Fibroblast of skin of right quadriceps (primary cell): ENCODE measurements at regions not wholly inside any gene's neighbourhood (a gene's known extent, or its start where the extent isn't known, plus 50 kb on each side); places are given as distances from the start of the nearest gene placed in this dataset.
"Not testable (repeated sequence)": the region's sequence is repeated elsewhere in the genome, so short reads cannot be mapped to it uniquely, and the experiment has no call there.

Experiments
- DNase-seq: peaks from one replicate; pipeline ENCODE4 v3.0.0-alpha.2; 2013

DNA sequence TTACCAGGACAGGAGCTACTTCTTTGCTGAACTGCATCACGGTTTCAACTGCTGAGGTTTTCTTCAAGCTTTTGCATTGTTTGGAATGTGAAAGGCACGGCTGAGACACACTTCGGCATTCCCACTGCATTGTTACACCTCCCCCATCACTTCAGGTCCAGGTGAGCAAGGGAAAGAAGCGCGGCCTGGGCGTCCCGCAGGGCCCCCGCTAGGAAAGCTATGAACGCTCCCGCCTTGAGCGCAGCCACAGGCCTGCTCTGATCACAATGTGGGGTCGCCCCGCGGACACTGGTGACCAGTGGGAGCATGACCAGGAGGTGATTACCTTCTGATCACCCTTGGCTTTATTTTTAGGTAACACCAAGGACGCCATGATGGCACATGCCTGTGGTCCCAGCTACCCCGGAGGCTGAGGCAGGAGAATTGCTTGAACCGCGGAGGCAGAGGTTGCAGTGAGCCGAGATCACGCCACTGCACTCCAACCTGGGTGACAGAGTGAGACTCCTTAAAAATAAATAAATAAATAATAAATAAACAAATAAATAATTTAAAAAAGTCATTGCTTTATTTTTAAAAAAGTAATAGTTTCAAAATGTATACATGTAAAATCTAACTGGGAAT is 82.2 kb upstream of the ANTXRL start:
- not testable (repeated sequence) for DNase-seq

DNA sequence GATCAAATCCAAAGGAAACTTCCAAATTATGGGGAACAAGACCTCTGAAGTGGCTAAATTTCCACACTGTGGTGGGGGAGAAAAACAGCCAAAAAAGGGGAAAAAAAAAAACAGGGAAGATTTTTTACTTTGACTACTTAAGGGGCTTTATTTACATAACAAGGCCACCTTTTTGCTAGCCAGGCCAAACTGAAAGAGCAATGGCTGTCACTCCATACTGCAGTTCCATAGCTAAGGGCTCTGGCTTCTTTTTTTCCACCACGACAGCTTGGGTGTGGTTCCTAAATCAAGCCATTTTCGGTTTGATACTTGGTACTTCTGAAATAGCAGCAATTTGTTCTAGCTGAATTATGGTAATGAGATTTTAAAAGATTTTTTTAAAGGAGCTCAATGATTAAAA is 76.4 kb upstream of the ANTXRL start:
- not testable (repeated sequence) for DNase-seq

DNA sequence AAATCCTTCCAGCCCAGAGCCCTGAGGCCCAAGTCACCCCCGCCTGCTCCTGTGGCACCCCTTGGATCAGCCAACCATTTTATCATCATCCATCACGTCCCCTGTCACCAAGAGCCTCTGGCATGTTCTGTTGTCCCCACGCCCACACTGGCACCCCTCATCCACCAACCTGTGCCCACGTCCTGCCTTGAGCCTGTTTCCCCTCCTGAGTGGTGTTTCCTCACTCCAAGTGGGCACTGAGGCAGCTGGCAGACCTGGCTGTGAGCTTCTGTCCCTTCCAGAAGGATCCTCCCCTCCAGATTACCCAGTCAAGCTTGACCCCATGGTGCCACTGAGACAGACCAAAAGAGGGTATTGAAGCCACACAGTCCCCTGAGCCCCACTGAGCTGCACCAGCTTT is 71.4 kb upstream of the ANTXRL start:
- DNase-seq: no peak

DNA sequence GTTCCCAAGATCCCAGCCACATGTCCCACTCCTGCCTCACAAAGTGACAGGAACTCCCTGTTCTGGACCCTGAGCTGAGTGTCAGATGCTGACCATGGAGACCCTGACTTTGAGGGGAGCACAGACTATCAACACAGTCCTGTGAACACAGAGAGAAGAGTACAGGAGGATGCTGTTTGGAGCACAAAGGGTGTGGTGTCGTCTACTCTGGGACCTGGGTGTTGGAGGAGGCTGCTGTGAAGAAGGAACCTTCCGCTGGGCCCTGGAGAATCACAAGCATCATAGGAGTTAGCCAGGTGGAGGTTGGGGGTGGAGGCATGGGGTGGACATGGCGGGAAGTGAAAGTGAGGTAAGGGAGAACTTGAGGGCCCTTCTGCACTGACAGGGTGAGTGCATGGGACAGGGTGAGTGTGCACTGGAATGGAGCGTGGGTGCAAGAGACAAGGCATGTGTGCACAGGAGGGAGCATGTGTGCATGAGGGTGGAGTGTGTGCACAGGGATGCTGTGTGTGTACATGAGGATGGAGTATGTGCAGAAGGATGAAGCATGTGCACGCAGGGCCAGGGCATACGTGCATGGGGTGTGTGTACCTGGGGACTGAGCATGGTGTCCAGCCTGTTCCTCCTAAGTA is 70.7 kb upstream of the ANTXRL start:
- no peak for DNase-seq

DNA sequence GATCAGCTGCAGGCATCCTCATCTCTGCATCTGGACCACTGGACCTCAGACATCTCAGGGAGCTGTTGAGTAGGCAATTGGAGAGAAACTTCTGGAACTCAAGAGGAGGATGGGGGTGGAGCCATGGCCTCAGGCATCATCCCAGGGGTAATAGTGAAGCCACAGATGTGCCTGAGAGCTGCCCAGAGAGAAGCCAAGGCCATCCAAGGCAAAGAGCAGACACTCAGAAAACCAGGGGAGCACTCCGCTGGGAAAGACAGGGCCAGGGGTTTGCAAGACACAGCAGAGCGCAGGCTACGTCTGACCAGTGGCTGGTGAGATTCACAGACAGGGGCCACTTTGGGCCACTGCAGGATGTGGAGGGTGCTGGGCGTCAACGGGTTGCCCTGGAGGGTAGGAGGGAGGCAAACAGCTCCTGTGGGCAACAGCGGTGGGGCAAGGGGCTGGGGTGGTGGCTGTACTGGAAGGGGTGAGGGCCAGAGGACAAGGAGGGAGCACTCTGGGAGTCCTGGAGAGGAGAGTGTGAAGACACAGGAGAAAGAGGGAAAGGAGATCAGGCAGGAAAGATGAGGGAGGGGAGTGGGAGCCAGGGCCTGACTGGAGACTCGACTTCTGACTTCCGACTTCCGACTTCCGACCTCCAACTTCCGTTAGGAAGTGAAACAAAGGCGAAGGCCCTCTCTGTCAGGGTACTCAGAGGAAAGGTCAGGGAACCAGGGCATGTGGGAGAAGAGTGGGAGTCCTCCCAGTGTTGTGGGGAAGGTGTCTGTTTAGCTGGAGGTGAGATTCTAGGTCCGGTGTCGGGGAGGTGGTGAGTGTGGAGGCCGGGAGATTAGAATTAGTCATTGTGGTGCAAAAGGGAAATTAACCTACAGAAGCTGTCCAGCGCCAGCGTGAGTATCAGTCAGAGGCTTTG is 69.7 kb upstream of the ANTXRL start:
- no peak for DNase-seq

DNA sequence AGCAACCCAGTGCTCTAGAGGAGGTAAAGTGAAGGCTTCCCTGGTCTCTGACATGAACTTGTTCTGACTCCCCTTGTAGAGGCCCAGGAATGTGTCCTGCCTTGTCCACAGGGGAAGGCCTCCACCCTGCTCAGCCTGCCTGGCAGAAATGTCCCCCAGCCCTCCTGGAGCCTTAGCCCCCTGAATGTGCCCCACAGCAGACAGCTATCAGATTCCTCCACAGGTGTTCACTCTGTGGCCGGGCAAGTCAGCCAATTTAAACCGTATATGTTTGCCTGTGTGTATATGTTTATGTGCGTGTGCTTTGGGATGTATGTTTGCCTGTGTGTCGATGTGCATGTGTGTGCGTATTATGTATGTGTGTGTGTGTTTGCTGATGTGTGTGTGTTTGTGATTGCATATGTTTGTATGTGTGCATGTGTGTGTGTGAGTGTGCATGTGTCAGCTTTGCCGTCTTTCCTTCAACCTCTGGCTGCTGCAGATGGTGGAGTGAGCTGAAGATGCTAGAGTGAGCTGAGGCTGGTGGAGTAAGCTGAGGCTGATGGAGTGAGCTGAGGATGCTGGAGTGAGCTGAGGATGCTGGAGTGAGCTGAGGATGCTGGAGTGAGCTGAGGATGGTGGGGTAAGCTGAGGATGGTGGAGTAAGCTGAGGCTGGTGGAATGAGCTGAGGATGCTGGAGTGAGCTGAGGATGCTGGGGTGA is 68.9 kb upstream of the ANTXRL start:
- DNase-seq: no peak

DNA sequence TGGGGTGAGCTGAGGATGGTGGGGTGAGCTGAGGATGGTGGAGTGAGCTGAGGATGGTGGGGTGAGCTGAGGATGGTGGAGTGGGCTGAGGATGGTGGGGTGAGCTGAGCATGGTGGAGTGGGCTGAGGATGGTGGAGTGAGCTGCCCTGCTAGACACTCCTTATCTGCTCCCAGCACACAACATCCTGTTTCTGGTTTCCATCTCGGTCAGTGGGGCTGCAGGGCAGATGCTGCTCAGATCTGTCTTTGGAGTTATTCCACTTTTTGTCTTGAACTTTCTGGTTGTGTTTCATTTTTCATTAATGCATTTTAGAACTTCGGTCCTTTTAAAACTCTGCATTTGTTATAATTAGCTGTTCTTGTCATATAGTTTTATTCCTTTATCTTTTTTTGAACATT is 67.9 kb upstream of the ANTXRL start:
- no peak for DNase-seq

DNA sequence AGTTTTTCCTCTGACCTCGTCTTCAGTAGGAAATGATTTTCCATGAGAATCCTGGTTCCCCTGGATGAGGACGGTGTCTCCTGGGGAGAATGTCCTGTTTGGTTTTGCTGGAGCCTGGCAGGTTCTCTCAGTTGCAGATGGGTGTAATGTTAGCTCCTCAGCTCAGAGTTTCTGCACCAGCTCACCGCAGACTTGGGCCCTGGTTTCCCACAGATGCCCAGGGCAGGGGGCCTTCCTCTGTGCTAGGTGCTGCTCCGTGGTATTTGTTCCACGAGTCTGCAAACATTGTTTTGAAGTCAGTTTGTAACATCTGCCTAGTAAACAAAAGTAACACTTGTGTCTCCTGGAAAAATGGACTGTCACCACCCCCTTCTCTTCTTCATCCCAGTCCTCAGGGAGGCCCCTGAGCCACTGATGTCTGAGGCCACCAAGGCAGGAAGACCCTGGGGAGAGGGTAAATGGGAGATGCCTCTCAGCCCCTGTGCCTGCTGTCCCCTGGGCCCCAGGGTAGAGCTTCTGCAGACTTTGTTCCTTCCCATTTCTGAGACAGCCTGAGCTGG is 67.3 kb upstream of the ANTXRL start:
- DNase-seq: not testable (repeated sequence)

DNA sequence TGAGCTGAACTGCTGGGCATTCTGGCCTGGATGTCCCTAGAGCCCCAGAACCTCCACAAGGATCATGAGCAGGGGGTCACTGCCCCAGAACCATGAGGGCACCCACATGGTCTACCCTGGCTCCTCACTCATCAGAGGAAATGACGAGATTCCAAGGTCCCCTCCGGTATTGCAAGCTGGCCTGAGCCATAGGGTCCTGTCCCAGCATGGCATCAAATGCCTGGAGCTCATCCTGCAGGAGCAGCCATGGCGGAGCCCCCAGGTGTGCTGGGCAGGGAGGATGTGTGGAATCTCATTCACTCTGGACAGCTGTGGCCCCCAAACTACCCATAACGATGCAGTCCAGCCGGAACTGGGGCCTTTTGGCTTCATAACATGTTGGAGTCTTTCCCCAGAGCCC is 66.6 kb upstream of the ANTXRL start:
- DNase-seq: no peak

DNA sequence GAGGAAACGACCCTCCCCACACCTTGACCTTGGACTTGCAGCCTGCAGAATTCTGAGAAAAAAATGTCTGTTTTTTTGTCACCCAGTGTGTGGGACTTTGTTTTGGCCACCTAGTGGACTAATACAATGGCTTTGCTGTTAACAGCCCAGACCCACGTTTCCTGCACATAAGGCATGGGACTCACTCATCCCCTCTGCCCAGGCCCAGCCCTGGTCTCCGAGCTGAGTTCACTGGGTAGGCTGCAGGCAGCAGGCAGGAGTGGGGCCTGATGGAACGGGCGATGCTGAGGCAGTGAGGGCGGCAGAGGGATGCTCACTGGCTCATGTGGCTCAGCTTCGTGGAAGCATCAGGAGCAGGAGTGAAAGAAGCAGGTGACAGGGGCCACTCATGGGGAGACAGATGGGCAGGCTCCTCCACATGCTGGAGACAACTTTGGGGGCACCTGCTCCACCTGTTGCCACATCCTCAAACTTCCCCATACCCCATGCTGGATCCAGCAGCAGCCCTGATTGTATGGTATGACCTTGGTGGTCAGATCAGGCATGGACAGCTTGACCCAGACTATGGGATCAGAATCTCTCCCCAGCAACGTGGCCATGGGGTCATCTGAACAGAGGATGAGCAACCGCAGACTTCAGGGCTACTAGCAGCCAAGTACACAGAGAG is 65.8 kb upstream of the ANTXRL start:
- no peak for DNase-seq

DNA sequence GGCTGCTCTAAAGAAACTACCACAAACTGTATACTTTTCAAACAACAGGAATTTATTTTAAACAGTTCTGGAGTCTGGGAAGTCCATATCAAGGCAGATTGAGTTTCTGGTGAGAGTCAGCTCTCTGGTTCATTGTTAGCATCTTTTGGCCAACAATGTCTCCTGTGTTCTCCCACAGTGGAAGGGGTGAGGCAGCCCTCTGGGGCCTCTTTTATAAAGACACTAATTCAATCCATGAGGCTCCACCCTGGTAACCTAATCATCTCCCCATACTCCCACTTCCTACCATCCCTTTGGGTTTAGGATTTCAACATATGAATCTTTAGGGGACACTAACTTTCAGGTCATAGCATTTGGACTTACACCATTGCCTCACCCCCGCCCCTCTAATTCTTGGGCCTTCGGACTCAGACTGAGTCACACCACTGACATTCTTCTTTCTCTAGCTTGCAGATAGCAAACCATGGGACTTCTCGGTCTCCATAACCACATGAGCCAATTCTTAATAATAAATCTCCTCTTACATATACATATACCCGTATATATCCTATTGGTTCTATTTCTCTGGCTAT is 64.3 kb upstream of the ANTXRL start:
- DNase-seq: no peak

DNA sequence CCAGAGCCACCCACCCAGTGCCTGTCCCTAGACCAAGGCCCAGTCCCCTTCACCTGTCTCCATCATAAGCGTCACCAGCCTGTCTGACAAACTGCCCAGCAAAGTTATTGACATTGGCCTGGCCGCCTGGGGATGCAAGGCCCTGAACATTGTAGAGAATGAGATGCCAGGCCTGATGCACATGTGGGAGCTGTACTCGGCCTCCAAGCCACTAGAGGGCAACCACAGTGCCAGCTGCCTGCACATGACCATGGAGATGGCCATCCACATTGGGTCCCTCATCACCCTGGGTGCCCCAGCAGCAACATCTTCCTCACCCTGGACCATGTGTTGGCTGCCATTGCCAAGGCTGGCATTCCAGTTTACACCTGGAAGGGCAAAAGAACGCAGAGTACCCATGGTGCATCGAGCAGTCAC is 63.7 kb upstream of the ANTXRL start:
- DNase-seq: no peak

DNA sequence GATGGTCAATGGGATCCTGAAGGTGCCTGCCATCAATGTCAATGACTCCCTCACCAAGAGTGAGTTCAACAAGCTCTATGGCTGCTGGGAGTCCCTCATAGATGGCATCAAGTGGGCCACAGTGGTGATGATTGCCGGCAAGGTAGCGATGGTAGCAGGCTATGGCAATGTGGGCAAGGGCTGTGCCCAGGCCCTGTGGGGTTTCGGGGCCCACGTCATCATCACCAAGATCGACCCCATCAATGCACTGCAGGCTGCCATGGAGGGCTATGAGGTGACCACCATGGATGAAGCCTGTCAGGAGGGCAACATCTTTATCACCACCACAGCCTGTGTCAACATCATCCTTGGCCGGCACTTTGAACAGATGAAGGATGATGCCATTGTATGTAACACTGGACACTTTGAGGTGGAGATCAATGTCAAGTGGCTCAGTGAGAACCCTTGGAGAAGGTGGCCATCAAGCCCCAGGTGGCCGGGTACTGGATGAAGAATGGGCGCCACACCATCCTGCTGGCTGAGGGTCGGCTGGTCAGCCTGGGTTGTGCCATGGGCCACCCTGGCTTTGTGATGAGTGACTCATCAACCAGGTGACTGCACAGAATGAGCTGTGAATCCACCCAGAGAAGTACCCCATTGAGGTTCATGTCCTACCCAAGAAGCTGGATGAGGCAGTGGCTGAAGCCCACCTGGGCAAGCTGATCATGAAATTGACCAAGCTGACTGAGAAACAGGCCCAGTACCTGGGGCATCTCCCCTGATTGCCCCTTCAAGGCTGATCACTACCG is 63.0 kb upstream of the ANTXRL start:
- DNase-seq: no peak

DNA sequence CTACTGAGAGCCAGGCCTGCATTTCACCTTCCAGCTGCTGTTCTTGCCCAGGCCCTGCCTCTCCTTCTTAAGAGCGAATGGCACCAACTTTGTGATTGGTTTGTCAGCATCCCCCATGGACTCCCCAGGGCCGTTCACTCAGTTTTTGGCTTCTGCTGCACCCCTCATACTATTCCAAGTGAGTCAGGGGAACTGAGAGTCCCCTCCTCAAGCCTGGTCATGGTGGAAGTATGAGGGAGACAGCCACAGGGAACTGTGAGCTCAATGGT is 62.4 kb upstream of the ANTXRL start:
- DNase-seq: no peak

DNA sequence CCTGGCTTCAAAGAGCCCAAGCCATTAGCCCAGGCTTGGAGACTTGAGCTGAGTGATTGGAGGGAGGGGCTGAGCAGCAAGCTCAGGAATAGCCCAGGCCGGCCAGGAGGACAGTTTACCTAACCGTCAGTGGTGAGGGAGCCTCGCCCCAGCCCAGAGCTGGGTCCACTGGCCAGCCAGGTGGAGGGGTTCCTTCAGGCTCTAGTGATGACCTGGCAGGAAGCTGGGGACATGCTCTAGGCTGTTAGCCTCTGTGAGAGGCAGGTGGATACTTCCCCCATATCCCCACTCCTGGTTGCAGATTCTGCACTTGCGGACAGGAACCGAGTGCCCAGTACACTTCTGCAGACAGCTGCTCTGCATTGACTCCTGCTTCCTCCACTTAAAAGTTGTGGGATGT is 61.2 kb upstream of the ANTXRL start:
- DNase-seq: no peak

DNA sequence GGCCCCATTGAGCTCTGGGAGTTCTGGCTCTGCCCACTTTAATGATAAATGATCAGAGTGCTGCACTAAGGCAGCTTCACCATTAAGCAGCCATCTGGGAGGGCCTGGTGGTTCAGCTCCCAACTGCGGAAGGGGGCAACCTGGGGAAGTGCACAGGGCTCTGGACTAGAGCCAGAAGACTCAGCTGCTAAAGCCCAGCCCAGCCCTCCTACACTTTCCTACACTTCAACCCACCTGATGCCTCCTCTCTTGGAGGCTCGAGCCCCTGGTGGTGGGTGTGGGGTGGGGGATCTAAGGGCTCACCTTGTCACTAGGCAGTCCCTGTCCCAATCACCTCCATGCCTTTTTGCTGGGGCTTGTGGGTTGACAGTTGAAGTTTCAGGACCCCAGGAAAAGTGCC is 60.6 kb upstream of the ANTXRL start:
- DNase-seq: no peak

DNA sequence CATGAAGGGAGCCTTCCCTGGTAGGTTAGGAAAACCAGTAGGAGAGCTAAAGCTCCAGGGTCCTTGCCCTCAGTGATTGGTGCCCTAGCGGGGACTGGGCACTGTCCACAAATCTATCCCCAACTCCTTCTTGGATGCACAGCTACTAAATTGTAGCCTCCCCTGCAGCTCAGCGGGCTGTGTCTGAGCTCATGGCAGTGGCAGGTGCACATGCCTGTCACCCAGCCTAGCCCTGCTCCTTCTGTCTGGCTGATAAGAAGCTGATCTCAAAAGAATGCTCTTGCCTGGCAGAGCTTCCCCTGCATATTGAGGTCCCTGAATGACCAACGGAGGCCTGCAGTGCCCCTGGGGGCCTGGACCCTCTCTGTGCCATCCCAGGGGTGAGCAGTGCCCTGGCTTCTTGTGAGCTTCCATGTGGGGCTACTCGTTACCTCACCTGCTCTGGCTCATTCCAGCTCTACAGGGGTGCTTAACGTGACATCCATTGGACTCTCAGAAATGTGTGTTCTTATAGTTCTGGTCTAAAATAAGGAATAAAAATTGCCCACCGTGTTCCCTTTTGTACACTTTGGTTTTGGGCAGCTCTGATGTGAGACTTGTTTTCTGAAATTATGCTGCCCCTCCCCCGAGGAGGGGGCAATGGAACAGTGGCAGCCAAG is 59.8 kb upstream of the ANTXRL start:
- DNase-seq: no peak

DNA sequence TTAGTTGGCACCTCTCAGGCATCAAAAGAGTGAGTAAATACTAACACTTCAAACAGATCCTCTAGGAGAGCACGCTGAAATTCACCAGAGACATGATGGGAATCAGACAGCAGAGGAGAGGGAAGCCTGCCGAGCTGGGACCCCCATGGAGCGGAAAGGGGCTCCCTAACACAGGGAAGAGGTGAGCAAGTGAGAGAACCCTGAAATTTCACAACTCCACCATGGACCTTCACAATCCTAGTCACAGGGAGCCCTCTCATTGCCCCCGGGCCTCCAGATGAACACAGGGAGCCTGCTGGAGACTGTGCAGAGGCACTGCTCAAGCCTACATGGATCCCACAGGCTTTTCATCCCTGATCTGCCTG is 59.2 kb upstream of the ANTXRL start:
- no peak for DNase-seq

DNA sequence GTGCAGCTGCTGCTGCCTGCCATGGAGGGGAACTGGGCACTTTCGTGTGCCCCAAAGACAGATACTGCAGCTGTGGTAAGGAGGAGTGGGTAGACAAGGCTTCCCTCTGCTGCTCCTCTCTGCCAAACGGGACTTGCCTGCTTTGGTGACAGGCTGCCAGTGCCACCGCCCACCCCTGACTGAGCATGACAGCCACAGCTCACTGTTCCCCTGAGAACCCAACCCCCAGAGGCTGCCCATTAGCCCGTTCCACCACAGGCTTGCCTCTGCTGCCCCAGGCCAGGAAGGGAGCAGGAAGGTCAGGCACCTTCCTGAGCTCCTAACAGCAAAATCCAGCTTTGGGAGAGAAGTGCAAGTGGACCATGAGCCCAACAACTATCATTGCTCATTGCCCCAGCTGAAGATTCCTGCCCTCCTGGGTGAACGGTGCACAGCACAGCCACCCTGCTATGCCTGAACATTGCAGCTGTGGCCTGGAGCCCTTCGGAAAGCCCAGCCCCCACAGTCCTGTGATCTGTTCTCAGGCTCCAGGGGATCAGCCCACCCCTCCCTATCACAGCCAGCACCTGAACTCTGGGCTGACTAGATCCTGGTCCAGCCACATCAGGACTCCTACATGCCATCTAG is 58.7 kb upstream of the ANTXRL start:
- no peak for DNase-seq

DNA sequence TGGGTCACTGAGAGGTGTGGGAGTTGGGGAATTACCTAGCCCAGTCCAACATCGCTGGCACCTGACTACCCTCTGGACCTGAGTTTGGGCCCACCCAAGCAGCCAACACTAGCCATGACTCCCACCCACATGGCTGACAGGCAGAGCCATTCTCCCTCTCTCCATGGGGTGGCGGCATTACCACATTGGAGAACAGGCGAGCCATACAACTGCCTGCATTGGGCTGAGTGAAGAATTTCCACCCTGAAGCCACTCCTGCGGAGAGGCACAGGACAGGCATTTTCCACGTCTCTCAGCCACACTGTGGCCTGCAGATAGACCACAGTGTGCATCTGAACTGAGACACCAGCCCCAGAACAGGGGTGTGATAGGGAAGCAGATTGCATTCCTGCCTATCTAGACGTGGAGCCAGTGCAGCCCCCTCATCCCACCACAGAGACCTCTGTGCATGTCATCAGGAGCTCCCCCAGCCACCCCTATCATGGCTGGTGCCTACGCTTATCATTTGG is 58.2 kb upstream of the ANTXRL start:
- DNase-seq: peak; percentile 59
